PFSK-1 (cell line): ENCODE measurements at regions not wholly inside any gene's neighbourhood (a gene's known extent, or its start where the extent isn't known, plus 50 kb on each side); places are given as distances from the start of the nearest gene placed in this dataset.

ENCODE experiments used
- POLR2AphosphoS5 ChIP-seq: IDR thresholded peaks from 2 replicates; pipeline ENCODE4 v1.6.1; 2012; ENCODE audit warnings: low read depth, mild to moderate bottlenecking, control low read depth, low read length, moderate library complexity
- TAF1 ChIP-seq: IDR thresholded peaks from 2 replicates; pipeline ENCODE4 v1.6.1; 2012; ENCODE audit warnings: low read length, control low read depth, borderline replicate concordance; ENCODE audit not compliant: insufficient read depth
- TF ChIP-seq, protein P1 (sequence below), 2 experiments: IDR thresholded peaks; 2 replicates each; pipeline versions ENCODE4 v1.6.1 to v1.8.0; 2011 to 2012; ENCODE audit warnings: low read depth in 2 of 2, low read length in 2 of 2, control low read depth in 1 of 2, inconsistent platforms in 1 of 2, mild to moderate bottlenecking in 1 of 2, moderate library complexity in 1 of 2; ENCODE audit not compliant: insufficient read depth in 1 of 2

DNA sequence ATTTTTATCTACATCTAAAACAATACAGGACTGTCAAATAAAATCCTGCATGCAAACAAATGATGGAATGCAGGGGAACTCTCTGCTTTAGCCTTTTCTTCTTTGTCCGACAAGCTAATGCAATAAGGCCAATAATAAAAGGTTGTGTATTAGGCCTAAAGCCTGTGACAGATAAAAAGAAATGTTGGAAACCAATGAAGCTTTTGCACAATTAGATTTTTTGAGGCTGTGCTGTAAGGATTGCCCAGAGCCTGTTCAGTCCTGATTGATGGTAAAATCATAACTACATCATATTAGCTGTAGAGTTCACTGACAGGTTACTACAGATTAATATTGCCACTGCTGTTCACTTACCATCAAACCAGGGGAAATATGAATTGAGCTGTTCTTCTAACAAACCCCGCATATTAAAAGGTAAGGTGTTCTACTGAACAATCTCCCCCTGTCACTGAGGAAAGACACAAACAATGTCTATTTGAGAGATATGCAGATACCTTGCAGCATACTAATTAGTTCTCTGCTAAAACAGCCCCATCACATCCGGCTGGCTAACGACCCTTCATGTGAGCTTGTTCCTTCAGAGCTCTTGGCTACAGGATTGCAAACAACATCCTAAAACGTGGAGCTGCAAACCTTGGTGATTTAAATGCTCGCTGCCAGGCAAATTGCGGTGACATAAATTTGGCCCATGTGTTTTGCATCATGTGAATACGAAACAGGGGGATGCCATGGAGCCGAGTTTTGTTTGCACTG, 305.4 kb downstream of the MTX2 start:
- TF ChIP-seq, protein P1, sequence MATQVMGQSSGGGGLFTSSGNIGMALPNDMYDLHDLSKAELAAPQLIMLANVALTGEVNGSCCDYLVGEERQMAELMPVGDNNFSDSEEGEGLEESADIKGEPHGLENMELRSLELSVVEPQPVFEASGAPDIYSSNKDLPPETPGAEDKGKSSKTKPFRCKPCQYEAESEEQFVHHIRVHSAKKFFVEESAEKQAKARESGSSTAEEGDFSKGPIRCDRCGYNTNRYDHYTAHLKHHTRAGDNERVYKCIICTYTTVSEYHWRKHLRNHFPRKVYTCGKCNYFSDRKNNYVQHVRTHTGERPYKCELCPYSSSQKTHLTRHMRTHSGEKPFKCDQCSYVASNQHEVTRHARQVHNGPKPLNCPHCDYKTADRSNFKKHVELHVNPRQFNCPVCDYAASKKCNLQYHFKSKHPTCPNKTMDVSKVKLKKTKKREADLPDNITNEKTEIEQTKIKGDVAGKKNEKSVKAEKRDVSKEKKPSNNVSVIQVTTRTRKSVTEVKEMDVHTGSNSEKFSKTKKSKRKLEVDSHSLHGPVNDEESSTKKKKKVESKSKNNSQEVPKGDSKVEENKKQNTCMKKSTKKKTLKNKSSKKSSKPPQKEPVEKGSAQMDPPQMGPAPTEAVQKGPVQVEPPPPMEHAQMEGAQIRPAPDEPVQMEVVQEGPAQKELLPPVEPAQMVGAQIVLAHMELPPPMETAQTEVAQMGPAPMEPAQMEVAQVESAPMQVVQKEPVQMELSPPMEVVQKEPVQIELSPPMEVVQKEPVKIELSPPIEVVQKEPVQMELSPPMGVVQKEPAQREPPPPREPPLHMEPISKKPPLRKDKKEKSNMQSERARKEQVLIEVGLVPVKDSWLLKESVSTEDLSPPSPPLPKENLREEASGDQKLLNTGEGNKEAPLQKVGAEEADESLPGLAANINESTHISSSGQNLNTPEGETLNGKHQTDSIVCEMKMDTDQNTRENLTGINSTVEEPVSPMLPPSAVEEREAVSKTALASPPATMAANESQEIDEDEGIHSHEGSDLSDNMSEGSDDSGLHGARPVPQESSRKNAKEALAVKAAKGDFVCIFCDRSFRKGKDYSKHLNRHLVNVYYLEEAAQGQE (IDR thresholded peaks at IDR 0.05; ENCODE audit: insufficient read depth in 1 of 2, low read depth in 2 of 2, low read length in 2 of 2), result no peak
- no peak for TF ChIP-seq POLR2AphosphoS5
- no peak for TF ChIP-seq TAF1
